Large intestine (tissue), 3 donors: ENCODE measurements at regions not wholly inside any gene's neighbourhood (a gene's known extent, or its start where the extent isn't known, plus 50 kb on each side); places are given as distances from the start of the nearest gene placed in this dataset.
"Not testable (repeated sequence)": the region's sequence is repeated elsewhere in the genome, so short reads cannot be mapped to it uniquely, and the experiment has no call there.

Source experiments
- DNase-seq, 2 donors: peaks; one replicate each; pipeline versions ENCODE4 v3.0.0 to v3.0.0-alpha.2; 2013
- H3K27ac ChIP-seq: one replicate; pipeline ENCODE4 v1.5.1; 2013; ENCODE audit warnings: low read length
- H3K27me3 ChIP-seq: 2 replicates; pipeline ENCODE4 v1.6.1; 2013; ENCODE audit warnings: low read length; ENCODE audit not compliant: control insufficient read depth, insufficient read depth
- H3K36me3 ChIP-seq: 2 replicates; pipeline ENCODE4 v1.6.1; 2013; ENCODE audit warnings: low read length; ENCODE audit not compliant: control insufficient read depth, insufficient read depth
- H3K4me1 ChIP-seq: one replicate; pipeline ENCODE4 v1.6.1; 2013; ENCODE audit warnings: low read length; ENCODE audit not compliant: control insufficient read depth, insufficient read depth
- H3K4me3 ChIP-seq: one replicate; pipeline ENCODE4 v1.5.1; 2013; ENCODE audit warnings: low read length
- H3K9me3 ChIP-seq: one replicate; pipeline ENCODE4 v1.6.1; 2013; ENCODE audit warnings: mild to moderate bottlenecking, low read depth, low read length, moderate library complexity; ENCODE audit not compliant: control insufficient read depth
- WGBS: methylation state at CpG from one replicate; pipeline ENCODE4 v1.1.5; 2013; ENCODE audit warnings: low lambda C conversion rate; ENCODE audit not compliant: insufficient coverage; 5-methylcytosine and 5-hydroxymethylcytosine counted together

- no peaks in the 10 kb centered on the region for H3K36me3 ChIP-seq
- no peaks in the 10 kb centered on the region for H3K9me3 ChIP-seq
- H3K4me1 ChIP-seq = no peaks in the 10 kb centered on the region
- 100% methylated on average over 1 of the region's 1 CpG for WGBS
- no peaks in the 10 kb centered on the region for H3K27me3 ChIP-seq
- no peak for DNase-seq
- H3K27ac ChIP-seq = no peak overlapping the region
- H3K4me3 ChIP-seq = no peak overlapping the region
These were observed 73.4 kb upstream of the RAPGEF2 start for GRCh38 chr4:159029481-159029880.

GRCh38 chr4:159030297-159030696, 72.6 kb upstream of the RAPGEF2 start:
- WGBS = no CpG with 5 or more reads among the region's 2 CpGs
- not testable (repeated sequence) for DNase-seq, H3K27me3 ChIP-seq, H3K27ac ChIP-seq, H3K9me3 ChIP-seq, H3K36me3 ChIP-seq, H3K4me1 ChIP-seq, H3K4me3 ChIP-seq

GRCh38 chr4:159035570-159035969, 67.3 kb upstream of the RAPGEF2 start:
- Histone ChIP-seq H3K36me3 (no peaks in the 10 kb centered on the region), H3K9me3 (no peaks in the 10 kb centered on the region), H3K27me3 (no peaks in the 10 kb centered on the region), H3K27ac (no peak overlapping the region), H3K4me3 (no peak overlapping the region), H3K4me1 (no peaks in the 10 kb centered on the region)
- no peak for DNase-seq
- WGBS = 50% methylated on average over 1 of the region's 1 CpG

GRCh38 chr4:159038536-159038935, 64.3 kb upstream of the RAPGEF2 start:
- WGBS = no CpG with 5 or more reads among the region's 3 CpGs
- H3K36me3 ChIP-seq = no peaks in the 10 kb centered on the region
- no peak for DNase-seq
- no peaks in the 10 kb centered on the region for H3K9me3 ChIP-seq
- H3K27ac ChIP-seq = no peak overlapping the region
- no peaks in the 10 kb centered on the region for H3K4me1 ChIP-seq
- no peak overlapping the region for H3K4me3 ChIP-seq
- H3K27me3 ChIP-seq = no peaks in the 10 kb centered on the region

GRCh38 chr4:159041054-159042034, 61.5 kb upstream of the RAPGEF2 start:
- WGBS = 100% methylated on average over 1 of the region's 6 CpGs

GRCh38 chr4:159042097-159042605, 60.7 kb upstream of the RAPGEF2 start:
- Histone ChIP-seq H3K4me3 (no peak overlapping the region), H3K9me3 (peaks cover 3% of the 10 kb centered on the region), H3K27me3 (no peaks in the 10 kb centered on the region), H3K27ac (no peak overlapping the region), H3K4me1 (no peaks in the 10 kb centered on the region), H3K36me3 (no peaks in the 10 kb centered on the region)
- DNase-seq = no peak
- 100% methylated on average over 1 of the region's 5 CpGs for WGBS

More at GRCh38 chr4:159041054-159042034, 61.5 kb upstream of the RAPGEF2 start:
- H3K36me3 ChIP-seq = no peaks in the 10 kb centered on the region
- H3K9me3 ChIP-seq = peaks cover 1% of the 10 kb centered on the region
- H3K4me1 ChIP-seq = no peaks in the 10 kb centered on the region
- DNase-seq = no peak
- H3K27me3 ChIP-seq = no peaks in the 10 kb centered on the region
- H3K4me3 ChIP-seq = no peak overlapping the region
- no peak overlapping the region for H3K27ac ChIP-seq

GRCh38 chr4:159042868-159043267, 60.0 kb upstream of the RAPGEF2 start:
- Histone ChIP-seq H3K9me3 (peaks cover 3% of the 10 kb centered on the region), H3K4me3 (no peak overlapping the region), H3K27me3 (no peaks in the 10 kb centered on the region), H3K36me3 (no peaks in the 10 kb centered on the region), H3K4me1 (peaks cover 5% of the 10 kb centered on the region), H3K27ac (no peak overlapping the region)
- no peak for DNase-seq
- WGBS = 88% methylated on average over 4 of the region's 4 CpGs

- Histone ChIP-seq H3K27ac (no peak overlapping the region), H3K4me3 (no peak overlapping the region)
- 78% methylated on average over 1 of the region's 3 CpGs for WGBS
These were observed 59.0 kb upstream of the RAPGEF2 start for GRCh38 chr4:159043861-159044260.

GRCh38 chr4:159045321-159045720, 57.6 kb upstream of the RAPGEF2 start:
- Histone ChIP-seq H3K4me1 (peaks cover 8% of the 10 kb centered on the region), H3K27me3 (no peaks in the 10 kb centered on the region), H3K9me3 (peaks cover 3% of the 10 kb centered on the region), H3K27ac (no peak overlapping the region), H3K4me3 (no peak overlapping the region), H3K36me3 (no peaks in the 10 kb centered on the region)
- DNase-seq = no peak

More at GRCh38 chr4:159043861-159044260, 59.0 kb upstream of the RAPGEF2 start:
- H3K36me3 ChIP-seq = no peaks in the 10 kb centered on the region
- no peak for DNase-seq
- no peaks in the 10 kb centered on the region for H3K27me3 ChIP-seq
- peaks cover 8% of the 10 kb centered on the region for H3K4me1 ChIP-seq
- H3K9me3 ChIP-seq = peaks cover 3% of the 10 kb centered on the region

GRCh38 chr4:159046683-159047082, 56.2 kb upstream of the RAPGEF2 start:
- WGBS = no CpG with 5 or more reads among the region's 6 CpGs
- no peak overlapping the region for H3K4me3 ChIP-seq
- DNase-seq = peak; percentile 78 to 90
- H3K9me3 ChIP-seq = peaks cover 3% of the 10 kb centered on the region
- H3K4me1 ChIP-seq = peaks cover 8% of the 10 kb centered on the region
- no peaks in the 10 kb centered on the region for H3K36me3 ChIP-seq
- H3K27me3 ChIP-seq = no peaks in the 10 kb centered on the region
- H3K27ac ChIP-seq = peak overlapping the region; percentile 73
